Stimulated activated CD4-positive, alpha-beta T cell treated with anti-CD3 and anti-CD28 coated beads, Interleukin-2, amount 100 ng/mL, for 24 hours (primary cell): ENCODE measurements at regions not wholly inside any gene's neighbourhood (a gene's known extent, or its start where the extent isn't known, plus 50 kb on each side); places are given as distances from the start of the nearest gene placed in this dataset.
"Not testable (repeated sequence)": the region's sequence is repeated elsewhere in the genome, so short reads cannot be mapped to it uniquely, and the experiment has no call there.

Source experiments
- DNase-seq, 2 donors: peaks; one replicate each; pipeline ENCODE4 v3.0.0-alpha.2; 2020

DNA sequence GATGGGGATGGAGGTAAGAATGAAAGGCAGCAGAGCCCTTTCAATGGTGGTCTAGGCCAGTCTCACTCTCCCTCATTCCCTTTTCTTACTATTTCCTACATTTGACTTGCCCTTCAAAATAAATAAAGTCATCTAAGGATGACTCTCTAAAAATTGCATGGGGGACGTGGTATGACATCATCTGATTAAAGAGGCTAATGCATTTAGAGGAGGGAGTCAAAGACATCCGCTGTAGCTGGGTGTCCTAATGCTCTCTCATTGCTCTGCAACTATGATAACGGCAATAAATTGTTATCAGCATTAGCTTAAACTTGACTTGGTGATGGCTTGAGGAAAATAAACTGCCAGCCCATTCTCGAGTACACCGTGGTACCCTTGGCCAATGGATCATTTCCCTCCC lies 225.6 kb upstream of the PBX1 start:
- DNase-seq, result no peak

DNA sequence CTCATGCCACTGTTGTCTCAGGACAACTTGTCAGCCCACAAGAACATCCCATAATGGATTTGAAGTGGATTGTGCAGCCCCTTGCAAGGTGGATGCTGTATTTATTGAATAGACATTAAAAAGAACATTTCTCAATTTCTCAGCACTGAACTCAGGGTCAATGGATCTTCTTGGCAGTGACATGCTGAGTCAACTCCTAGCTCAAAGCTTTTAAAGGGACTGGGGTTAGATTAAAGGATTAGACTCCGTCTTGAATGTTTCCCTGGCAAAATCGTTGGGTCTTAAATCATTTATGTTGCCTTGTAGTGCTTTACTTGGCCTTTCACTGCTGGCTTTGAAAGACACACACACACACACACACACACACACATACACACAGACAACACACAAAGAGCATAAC lies 221.6 kb upstream of the PBX1 start:
- no peak for DNase-seq

DNA sequence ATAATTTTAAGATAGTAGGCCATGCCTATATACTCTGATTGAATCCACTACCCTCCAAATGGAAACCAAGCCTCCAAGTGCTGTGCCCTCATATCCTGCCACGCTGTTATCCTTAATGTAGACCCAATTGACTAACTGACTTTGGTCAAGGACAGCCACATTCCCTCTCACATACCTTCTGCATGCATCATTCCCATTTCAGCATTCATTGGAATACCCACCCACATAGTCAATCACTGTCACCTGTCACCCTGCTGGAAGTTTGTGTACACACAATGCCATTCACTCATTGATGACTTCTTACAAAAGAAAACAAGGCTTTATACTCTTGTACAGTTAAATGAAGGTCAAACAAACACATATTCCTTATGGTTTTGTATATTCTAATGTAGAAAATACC lies 221.1 kb upstream of the PBX1 start:
- no peak for DNase-seq

DNA sequence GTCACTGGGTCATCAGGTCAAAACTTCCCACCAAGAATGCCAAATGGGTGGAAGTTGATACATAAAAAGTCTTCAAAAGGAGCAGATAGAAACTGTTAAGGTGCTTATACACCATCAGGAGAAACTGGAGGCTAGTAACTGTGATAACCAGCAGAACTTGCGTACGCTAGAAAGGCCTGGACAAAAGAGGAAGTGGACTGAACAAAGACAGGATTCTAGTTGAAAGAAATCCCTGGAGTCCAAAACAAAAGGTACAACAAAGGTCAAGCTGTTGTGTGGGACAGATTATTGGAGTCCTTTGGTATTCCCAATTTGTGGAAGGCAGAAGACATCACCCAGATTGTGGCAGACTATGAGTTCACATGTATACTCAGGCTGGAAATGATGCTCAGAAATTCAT lies 215.8 kb upstream of the PBX1 start:
- DNase-seq, result no peak

DNA sequence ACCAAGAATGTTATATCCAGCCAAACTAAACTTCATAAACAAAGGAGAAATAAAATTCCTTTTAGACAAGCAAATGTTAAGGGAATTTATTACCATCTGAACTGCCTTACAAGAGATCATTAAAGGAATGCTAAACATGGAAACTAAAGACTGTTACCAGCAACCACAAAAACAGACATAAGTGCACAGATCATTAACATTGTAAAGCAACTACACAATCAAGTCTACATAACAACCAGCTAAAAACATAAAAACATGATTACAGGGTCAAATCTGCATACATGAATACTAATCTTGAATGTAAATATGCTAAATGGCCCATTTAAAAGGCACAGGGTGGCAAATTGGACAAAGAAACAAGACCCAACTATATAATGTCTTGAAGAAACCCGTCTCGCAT lies 211.0 kb upstream of the PBX1 start:
- no peak for DNase-seq

DNA sequence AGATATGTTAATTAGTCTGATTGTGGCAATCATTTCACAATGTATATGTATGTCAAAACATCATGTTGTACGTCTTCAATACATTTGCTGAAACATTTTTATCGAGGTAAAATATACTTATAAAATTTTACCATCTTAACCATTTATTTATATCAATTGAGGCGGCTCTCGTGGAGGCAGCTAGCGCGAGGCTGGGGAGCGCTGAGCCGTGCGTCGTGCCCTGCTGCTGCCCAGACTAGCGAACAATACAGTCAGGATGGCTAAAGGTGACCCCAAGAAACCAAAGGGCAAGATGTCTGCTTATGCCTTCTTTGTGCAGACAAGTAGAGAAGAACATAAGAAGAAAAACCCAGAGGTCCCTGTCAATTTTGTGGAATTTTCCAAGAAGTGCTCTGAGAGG lies 202.5 kb upstream of the PBX1 start:
- DNase-seq, result no peak

DNA sequence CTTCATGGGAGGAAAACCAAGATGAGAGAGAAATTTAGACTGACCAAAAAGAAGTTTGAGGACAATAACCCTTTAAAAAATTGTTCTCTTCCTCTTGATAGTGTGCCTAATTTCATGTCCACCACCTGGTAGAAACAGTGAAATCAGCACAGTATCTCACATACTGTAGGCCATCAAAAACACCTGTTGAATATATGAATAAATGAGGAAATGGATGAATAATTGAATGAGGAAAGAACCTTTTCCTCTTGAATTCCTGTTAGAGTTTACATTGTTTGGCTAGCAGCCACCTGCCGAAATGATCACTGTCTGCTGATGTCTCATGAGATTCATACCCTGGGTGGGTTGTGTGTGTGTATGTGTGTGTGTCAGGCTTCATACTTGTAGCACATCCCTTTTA lies 198.7 kb upstream of the PBX1 start:
- no peak for DNase-seq

DNA sequence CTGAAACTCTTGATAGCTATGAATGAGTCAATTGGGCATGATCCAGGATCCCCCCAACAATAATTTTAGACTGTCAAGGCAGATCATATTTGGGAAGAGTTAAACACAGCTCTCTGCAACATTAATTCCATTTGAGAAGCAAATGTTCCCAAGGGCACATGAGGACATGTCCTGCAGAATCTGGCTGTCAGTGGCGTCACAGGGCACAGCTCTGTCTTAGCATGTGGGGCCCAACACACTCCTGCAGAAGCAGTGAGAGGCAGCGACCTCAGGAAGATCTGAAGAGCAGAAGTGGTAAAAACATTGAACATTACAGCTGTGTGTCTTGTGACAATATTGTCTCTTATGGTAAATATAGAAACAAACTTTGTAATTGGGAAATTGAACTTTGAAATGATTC lies 197.1 kb upstream of the PBX1 start:
- no peak for DNase-seq

DNA sequence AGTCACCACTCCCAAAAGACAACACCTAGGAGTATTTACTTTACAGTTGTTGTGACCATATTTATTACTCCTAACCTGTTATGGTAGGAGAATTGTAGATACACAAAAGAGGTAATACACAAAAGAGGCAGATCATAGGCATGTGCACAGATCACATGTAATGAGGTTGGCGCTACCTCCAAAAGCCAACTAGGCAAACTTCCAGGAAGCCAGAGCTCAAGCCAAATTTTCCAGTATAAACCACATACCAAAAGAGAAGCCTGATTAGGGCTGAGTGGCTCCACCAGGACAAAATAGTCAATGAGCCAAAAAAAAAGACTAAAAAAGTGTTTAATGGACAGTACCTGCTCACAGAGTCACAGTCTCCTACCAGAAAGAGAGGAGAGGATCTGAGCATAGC lies 195.0 kb upstream of the PBX1 start:
- DNase-seq, result no peak

DNA sequence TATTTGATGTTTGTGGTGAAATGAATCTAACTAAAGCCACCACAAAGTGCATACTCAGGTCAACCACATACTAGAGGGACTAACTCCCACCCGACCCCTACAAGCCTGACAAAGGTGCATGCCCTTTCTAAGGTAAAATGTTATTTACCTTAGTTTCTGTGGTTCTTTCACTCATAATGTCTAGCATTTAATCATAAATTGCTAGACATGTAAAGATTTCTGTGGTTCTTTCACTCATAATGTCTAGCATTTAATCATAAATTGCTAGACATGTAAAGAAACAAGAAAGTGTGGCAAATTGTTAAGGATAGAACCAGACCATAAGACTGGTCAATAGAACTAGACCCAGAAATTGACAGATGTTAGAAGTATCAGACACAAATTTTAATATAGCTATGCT lies 193.0 kb upstream of the PBX1 start:
- no peak for DNase-seq

DNA sequence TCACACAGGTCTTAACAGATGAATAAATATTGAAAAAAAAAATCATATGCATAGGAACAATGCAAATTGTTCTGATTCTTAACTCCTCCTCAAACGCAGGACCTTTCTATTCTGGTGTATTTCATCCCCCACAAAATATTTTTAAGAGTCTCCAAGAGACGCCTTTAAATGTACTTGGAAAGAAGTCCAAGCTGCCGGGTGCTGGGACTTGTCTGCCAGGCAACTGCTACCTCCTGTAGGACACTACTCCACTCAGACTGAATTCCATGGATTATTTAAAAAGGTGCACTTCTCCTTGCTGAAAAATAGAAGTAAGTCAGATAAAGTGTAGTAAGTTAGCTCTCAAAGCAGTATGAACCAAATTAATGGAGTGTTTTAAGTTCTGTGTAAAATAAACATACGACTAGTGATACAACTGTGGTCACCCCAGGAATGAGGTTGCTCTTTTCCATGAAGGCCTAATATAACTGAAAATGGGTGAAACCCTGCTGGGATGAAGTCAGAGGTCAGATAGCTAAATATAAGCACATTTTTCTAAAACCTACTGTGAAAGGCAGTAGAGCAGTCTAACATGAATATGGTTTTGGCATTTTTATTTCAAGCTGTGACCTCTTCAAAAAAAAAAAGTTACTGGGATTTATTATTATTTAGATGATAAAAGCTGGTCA lies 189.2 kb upstream of the PBX1 start:
- DNase-seq, result no peak

DNA sequence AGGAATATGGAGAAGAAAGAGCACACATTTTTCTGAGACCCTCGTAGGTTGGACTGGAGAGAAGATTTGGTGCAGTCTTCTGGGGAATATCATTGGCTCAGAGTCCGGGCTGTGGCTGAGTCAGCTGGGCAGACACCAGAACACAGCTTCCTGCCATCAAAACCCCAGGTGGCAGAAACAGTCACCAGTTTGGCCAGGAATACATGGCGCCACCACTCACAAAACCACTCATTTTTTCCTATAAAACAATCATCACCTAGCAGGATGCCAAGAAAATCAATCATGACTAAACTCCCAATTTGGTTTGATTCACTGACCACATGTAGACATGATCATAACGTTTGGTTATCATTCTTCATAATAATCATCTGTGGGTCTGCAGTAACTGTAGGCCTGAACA lies 178.1 kb upstream of the PBX1 start:
- no peak for DNase-seq

DNA sequence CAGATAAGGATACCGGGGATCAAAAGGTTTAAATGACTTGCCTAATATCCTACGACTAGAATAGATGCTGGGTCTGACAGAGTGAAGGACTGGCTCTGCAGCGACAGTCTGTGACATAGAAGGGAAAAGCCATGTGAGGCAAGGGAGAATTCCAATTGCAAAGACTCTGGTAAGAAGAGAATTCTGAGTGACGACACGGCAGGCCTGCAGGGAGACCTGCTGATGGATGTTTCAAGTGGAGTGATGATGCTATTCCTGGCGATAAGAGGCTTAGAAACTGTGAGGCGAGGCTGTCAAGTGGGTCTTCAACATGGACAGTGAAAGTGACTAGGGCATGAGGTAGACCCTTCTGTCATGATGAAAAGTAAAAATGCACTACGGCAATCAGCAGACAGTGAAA lies 176.6 kb upstream of the PBX1 start:
- no peak for DNase-seq

DNA sequence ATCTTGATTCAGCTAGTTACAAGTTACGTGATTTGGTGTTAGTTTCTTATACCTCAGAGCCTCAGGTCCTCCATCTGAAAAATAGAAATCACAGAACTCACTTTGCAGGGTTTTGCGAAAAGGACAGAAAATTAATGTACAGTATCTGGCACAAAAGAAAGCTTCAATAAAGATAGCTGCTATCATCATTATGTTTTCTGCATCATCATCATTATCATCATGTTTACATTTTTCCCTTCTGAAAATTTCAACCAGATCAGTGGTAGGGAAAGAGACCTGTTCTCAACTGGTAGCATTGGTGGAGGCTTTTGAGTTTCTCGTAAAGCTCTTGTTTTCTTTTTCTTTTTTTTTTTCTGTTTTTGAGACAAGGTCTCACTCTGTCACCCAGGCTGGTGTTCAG lies 174.7 kb upstream of the PBX1 start:
- no peak for DNase-seq

DNA sequence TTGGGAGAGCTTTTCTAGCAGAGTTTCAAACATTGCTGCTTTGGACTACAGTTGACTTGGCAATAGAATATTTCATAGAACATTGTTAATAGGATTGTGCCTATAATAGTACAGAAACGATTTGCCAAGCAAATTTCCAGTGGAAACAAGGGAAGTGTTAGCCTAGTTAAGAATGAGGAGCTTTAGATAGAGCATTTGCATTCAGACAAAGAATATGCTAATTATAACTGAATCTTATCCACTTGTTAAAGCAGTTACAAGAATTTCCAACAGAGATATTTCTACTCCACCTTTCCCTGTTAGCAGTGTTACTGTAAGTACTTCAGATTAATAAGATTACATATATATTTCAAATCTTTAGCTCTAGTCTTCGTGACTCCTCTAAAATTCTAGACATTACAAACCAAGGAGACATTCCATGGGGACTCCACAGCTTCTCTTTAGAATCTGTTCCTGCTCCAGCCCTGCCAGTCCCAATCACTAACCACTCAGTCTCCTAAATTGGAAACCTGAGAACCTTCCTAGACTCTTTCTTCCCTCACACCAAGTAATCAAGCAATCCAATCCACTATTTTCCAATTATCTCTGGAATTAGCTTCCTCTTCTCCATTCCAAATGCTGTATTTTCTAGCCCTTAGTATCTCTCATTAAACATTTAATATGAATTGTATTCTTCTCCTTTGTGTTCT lies 141.8 kb upstream of the PBX1 start:
- no peak for DNase-seq

DNA sequence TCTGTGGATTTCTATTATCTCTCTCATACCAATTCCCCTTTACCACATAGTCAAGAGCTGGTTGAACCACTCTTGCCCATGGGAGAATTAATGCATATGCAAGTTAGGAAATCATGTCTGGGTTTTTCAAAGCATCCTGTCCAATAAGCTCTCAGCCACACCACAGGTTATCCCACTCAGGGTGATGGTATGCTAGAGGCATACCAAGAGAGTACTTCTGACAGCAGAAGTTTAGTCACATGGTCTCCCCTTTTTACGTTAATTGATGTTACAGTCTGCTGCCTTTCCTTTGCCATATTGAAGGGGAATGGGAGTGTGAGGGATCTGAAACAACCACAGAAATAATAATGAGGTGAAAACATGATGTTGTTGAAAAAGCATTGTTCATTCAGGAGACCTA lies 135.8 kb upstream of the PBX1 start:
- no peak for DNase-seq

DNA sequence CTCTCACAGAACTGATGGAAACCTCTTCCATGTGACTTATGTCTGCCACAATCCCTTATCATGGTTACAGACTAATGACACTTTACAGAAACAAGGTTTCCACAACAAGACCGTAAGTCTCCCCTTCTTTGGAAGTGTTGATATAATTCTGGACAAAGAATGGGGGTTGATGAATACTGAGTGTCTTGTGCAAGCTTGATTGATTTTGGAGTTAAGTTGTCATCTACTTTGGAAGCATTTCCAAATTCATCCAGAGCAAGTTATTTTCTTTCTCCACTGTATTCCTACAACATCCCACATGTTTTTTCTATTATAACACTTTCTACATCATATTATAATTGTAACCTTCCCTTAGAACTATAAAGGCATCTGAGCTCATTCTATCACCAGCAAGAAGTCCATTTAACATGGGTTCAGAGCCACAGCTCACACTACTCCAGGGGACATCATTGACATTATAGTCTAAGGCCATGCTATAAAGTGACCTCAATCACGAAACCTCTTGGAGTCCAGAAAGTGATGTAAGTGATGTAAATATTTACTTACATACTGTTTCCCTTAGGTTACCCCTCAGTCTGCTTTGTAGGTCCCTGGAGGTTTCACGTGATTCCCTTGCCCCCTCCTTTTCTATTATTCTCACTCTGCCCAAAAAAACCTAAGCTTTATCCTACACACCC lies 125.7 kb upstream of the PBX1 start:
- DNase-seq, result no peak

DNA sequence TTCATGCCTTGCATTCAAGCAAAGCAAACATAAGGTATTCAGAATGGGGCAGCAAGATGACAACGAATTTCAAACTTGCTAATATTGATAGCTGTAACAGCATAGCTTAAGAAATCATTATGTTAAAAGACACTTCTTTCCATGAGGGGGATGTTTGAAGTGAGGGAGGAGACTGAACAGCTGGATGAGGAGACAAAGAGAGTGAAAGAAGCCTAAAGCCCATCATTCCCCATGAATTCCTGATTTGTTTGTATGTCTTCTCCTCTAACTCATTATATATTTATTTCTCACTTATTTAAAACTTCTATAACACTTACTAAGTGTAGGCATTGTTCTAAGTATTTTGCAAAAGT lies 125.2 kb upstream of the PBX1 start:
- no peak for DNase-seq

DNA sequence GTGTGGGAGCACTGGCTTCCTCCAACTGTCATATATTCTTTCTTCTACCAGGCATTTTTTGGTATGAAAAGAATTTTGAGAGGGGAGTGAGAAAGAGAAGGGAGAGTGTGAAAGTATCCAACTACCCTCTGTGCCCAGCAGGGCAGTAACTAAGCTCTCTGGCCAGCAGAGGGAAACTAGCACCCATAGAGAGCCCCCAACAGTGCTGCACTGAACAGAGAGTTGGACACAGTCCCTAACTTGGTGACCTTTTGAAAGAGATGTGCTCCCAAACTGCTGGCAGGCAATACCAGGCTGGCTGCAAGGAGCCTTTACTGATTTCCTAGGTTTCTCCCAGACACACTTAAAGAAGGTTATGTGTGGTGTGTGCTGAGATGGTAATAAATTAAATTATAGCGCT lies 118.8 kb upstream of the PBX1 start:
- DNase-seq, result no peak

DNA sequence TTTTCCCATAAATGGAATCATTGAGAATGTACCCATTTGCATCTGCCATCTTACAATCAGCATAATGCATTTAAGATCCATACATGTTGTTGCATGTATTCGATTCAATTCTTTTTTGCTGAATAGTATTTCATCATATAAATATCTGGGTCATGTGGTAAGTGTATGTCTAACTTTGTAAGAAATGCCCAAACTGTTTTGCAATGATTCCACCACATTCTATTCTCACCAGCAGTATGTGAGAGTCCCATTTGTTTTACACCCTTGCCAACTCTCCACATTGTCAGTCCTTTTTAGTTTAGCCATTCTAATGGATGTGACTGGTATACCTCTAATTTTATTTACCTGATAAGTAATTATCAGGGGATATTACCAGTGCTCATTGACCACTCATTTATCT lies 115.8 kb upstream of the PBX1 start:
- no peak for DNase-seq

DNA sequence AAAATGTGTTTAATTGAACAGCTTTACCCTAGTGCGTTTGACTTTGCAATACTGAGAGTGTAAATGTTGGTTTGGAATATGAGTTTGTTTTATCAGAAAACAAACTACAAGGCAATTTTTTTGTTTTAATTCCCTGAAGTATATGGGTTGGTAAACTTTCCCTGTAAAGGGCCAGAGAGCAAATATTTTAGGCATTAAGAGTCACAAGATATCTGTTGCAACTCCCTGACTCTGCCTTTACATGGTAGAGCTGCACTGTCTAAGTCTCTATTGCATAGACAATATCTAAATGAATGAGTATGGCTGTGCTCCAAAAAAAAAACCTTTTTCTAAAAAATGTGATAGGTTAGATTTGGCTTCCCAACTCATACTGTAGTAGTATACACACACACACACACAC lies 115.1 kb upstream of the PBX1 start:
- no peak for DNase-seq

DNA sequence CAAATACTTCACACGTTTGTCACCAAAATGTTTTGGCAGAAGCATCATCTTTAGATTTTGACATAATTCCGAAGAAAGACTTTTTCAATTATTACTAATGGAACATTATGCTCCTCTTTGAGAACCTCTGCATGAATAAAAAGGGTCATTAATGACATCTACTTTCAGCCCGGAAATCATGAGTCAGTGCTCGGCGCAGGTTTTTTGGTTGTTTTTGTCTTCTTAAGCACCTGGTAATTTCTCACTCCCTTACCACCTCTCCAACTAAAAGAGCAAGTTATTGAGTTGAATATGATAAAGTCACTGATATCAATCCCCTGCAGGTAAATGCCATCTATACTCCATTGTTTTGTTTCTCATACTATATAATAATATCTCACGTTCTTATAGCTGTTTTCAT lies 113.0 kb upstream of the PBX1 start:
- DNase-seq, result no peak

DNA sequence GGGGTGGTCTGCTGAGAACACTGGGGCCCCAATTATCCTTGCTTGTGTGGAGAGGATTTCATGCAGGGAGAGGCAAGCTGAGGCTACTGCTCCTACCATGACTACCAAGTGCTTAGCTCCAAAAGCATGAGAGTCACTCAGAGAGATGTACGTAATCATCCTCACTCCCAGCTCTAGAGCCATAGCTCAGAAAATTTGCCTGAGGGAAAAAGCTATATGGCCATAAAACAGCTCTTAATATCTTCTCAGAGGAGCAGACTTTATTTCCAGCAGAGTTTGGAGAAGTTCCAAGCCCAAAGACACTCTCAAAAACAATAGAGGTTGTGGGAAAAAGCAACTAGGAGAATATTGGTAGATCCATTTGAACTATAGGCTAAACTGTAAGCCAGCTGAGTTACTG lies 106.4 kb upstream of the PBX1 start:
- no peak for DNase-seq

DNA sequence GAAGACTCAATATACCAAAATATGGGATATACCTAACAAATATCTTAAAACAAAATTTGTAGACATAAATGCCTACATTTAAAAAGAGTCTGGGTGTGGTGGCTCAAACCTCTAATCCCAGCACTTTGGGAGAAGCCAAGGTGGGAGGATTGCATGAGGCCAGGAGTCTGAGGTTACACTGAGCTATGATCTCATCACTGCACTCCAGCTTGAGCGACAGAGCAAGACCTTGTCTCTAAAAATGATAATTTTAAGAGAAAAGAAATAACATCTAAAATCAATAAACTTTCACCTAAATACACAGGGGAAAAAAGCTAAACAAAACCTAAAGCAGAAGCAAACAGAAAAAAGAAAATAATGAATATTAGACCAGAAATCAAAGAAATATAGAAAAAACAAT lies 102.7 kb upstream of the PBX1 start:
- no peak for DNase-seq

DNA sequence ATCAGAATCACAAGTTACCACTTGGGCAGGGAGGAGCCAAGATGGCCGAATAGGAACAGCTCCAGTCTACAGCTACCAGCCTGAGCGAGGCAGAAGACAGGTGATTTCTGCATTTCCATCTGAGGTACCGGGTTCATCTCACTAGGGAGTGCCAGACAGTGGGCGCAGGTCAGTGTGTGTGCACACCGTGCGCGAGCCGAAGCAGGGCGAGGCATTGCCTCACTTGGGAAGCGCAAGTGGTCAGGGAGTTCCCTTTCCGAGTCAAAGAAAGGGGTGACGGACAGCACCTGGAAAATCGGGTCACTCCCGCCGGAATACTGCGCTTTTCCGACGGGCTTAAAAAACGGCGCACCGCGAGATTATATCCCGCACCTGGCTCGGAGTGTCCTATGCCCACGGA lies 99.8 kb upstream of the PBX1 start:
- not testable (repeated sequence) for DNase-seq
